ENCODE measurements at regions not wholly inside any gene's neighbourhood (a gene's known extent, or its start where the extent isn't known, plus 50 kb on each side); places are given as distances from the start of the nearest gene placed in this dataset.

GRCh38 chr10:9863559-9864121 lies 1154.0 kb upstream of the CELF2 start:
- TF ChIP-seq EZH2 (IDR thresholded peaks at IDR 0.05; ENCODE audit: insufficient read depth, poor library complexity, severe bottlenecking) (no peak), EZH2phosphoT487 (IDR thresholded peaks at IDR 0.05; ENCODE audit: insufficient read depth, low read depth) (no peak)
